GM21390 (cell line): ENCODE measurements at regions not wholly inside any gene's neighbourhood (a gene's known extent, or its start where the extent isn't known, plus 50 kb on each side); places are given as distances from the start of the nearest gene placed in this dataset.
A peak's percentile ranks its signal among the peaks of the same experiment; 100 is the strongest.

Experiments used
- ATAC-seq: cut with Tn5 transposase; IDR thresholded peaks from one replicate; pipeline ENCODE4 v1.9.1; 2021; ENCODE audit not compliant: unreplicated experiment

DNA sequence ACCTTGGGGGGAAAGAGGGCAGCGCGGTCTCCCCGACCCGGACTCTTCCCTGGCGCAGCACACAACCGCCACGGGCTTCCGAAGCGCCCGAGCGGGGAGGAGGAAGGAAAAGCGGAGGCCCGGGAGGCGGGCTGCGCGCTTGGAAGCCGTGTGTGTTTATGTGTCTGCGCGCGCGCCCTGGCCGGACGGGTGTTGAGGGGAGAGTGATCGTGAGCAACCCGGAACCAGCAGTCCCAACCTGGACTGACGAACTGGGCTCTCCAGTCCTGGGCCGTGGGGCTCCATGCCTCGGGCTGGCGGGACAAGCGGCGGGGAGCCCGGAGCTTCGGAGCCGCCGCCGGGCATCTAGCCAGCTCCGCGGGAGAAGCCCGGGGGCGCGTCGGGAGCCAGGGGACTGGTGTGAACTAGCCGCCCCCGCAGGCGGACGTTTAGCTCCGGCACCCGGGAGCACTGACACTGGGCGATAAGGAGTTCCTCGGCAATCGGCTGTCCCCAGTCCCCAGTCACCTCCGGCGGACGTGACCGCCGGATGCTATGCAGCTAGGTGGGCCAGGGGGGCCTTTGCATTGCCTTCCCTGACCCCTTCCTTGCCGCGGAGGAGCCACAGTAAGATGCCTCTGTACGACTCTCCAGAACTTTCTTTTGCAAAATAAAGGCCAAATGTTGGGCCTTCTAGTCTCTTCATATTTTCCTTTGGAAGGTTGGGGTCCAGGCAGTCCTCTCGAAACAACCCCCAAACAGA lies 74.8 kb upstream of the BCOR start:
- ATAC-seq = no peak

DNA sequence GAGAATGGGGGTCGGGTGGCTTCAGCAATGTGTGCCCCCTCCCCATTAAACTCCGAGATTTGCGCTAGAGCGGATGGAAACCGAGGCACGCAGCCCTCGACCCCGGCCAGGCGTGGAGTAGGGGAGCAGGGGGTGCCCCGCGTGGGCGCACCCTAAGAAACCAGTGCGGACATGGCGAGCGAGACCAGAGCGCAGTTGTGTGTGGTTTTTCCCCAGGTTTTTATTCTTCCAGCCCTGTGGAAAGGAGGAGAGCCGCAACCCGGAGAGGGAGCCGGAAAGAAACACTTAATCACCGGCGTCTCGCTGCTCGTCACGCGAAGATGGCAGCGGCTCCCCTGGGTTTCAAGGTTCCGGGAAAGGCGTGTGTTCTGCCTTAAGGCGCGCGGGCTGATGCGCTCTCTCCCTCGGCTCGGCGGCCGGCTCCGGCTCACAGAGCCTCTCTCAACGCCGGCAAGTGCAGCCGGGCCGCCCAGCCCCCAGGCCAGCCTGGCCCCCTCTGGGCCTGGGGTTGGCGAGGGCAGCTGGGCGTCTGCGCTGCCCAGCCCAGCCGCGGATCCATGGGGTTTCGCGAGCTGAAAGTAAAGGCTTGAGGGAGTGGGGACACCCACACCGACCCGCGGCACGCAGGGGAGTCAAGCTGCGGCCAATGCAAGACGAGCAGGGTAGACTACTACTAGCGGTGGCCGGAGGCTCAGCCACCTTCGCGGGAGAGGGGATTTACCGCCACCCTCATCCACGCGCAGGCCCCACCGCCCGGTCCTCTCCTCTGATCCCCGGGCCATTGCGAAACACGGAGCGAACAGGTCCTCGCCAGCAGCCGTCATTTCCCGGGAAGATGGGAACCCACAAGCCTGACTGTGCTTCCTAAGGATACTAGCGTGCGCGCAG lies 74.0 kb upstream of the BCOR start:
- no peak for ATAC-seq

DNA sequence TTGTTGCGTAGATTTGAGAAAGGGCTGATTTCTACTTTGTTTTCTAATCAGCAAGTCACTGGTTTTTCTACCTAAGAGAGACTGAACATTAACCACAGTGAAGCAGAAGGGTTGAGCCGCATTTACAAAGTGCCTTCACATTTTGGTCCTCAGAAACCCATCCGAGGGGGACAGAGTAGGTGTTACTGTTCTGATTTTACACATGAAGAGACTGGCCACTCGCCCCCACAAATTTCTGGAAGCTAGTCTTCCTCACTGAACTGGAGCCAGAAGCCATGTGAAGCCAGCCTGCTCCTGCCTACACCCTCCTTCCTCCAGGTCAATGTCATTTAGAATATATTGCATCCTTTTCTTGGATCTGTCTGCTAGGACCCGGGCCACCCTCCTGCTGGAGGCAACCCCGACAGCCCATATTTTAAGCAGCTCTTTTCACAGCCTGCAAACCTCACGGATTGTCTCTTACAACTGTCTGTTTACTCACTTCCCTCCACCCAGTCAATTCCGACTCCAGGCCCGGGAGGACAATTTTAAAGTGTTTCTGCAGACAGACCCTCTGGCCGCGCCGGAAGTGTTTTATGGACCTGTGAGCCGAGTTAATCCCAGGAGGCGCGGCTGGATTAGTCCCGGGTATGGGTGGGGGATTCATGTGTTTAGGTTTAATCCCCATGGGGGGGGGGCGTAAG lies 73.2 kb upstream of the BCOR start:
- no peak for ATAC-seq

DNA sequence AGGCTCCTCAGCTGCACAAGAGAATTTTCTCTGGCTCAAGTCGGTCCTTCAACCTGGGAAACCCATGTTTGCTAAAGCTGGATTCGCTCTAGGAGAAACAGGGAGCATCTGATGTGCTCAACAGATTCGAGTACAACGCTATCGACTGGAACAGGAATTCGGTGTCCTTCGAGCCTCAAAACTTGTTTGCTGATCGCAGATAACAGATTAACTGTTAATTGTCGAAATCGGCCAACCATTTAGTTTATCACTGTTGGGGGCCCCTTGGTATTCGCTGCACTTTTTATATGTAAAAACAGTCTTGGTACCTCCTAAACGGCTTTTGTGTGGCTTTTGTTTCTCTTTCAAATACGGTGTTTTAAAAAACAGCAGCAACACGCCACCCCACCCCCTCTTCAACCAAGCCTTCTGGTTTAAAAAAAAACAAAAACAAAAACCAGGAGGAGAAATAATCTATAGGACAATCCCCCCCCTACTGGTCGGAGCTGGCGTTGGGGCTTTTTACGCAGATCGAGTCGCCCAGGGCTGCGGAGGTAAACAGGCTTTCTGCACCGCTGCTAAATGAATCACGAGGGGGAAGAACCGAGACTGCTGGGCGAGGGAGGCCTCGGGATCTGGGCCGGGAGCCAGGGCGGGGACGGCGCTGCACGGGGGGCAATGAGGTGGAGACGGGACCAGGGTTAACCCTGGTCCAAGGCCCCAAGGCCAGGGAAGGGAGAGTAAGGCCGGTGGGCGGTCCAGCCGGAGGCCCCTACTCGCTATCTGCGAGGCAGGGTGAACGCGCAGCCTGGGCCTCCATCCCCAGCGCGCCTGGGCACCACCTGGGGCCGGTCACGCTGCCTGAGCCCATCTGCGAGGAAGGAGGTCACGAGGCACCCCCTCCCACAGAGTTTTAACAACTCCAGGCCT lies 71.7 kb upstream of the BCOR start:
- ATAC-seq = peak; percentile 56

DNA sequence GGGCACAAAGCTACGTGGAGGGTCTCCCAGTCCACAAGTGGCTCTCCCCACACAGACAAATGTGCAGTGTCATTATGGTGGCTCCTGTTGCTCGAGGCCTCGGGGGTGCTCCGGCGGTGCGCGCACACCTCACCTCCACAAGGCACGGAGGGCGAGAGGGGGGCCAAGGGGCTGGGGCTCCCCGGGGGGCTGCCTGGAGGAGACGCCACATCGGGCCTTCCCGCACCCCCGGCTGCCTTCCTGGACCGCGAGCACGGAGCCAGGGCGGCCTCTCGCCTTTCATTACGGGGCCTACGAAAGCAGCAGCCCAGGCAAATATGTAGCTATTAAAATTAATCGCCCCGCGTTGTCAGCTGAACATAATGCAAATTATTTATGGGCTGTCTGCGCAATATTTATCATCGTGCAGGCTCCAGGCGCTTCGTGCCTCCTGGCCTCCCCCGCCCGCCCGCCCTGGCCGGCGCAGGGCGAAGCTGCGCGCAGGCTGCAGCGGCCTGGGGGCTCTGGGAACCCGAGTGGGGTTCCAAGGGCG lies 70.8 kb upstream of the BCOR start:
- no peak for ATAC-seq

DNA sequence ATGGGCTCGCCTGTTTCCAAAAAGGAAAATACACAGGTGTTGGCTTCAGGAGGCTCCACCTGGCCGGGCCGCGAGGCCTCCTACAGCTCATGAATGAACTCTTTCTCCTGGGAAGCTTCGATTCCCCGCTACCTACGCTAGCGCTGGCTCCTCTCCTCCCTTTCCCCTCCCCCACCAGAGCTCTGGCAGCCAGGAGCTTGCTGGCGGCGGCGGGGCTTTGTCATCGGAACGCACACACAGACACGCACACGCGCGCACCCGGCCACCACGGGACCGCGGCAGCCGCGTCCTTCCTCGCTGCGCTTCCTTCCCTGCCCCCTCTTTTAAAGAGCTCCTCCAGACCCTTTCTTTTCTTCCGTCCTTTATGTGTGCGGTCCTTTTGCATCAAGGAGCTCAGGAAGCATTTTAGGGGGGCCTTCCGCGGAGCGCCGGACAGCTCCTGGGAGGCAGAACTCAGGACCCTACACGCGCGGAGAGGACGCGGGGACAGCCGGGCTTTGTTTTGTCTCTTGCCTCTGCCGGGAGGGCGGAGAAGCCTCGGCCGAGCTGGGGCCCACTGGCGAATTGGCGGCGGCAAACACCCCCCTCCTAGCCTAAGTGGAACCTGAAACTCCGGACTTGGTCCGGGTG lies 70.2 kb upstream of the BCOR start:
- ATAC-seq = no peak

DNA sequence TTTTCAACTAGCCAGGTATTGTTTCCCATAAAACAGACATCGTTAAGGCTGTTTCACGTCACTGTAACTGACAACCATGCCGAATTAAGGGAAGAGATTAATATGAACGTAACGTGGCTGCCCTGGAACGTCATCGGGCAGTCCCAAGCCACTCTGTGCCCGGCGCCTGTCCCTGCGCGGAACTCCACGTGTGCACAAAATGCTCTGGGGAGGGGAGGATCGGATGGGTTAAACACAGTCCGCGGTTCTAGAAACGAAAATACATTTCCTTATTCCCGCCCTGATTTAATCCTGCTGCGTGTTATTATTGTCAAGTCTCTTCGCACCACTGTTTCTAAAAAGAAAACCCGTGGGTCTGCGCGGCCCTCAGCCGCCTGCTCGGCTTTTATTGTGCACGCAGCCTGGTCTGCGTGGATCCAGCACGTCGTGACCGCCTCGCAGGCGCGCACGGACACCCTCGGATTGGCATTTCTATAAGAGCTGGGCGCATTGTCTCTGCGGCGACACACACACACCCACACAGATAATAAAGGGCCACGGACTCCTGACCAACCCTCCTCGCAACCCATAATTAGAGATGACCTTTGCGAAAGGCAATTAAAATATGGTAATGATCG lies 69.6 kb upstream of the BCOR start:
- no peak for ATAC-seq

DNA sequence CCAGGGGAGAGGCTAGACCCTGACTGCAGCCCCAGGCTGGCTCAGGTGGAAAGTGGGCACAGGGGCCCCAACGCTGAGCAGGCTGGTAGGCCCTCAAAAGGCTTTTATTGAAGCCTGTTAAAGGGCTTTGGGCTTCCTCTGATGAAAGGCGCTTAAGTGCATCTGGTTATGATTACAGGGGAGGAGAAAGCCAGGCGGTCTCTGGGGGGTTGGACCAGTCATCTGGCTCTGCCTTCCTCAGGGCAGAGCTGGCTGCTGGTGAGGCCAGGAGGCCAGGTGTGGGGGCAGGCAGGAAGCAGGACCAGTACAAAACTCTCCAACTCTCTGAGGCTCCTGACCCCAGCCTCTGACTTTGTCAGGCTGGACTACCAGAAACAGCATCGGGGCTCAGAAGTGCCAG lies 68.8 kb upstream of the BCOR start:
- no peak for ATAC-seq

DNA sequence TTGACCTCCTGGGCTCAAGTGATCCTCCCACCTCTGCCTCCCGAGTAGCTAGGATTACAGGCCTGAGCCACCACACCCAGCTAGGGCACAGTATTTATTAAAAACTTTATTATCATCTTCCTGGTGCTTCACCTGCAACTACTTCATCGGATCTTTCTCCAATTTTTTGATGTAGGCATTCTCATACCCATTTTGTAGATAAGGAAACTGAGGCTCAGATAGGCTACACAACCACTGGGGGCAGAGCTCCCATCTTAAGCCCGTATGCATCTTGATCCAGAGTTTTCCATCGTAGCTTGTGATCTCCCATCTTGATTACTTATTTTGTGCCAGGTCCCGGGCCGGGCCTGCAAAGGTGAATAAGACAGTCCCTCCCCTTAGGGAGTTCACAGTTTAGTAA lies 68.1 kb upstream of the BCOR start:
- no peak for ATAC-seq

DNA sequence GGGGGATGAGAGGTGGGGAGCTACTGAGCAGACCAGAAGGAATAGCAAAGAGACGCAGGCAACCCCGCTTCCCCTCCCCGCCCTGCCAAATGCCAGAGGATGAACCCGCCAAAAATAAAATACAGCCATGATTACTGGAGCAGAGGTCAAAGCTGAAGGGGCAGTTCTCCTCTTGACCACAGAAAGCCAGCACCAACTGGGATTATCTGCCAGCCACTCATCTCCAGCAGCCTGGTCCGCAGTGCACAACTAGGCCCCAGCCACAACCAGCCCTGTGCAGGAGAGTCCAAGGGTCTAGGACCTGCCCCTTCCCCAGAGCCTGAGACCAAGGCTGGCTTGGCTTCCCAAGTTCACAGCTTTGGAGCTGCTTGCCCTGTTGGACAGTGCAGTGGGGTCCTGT lies 67.4 kb upstream of the BCOR start:
- ATAC-seq = no peak

DNA sequence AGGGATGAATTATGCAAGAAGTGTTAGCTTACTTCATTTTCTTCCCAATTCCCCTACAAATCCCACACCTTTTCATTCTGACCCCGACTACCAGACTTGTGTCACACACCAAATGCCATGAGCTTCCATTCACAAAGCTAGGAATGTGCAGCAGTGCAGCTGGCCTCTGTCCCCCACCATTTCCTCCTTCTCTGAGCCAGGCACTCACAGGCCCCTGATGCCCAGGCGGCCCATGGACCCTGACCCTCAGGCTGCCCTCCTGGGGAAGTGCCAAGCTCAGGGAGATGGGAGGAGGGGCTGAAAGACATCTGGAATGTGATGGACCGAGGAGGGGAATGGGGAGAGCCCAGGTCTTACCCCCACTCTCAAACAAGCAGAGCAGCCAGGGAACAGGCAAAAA lies 67.0 kb upstream of the BCOR start:
- ATAC-seq = no peak

DNA sequence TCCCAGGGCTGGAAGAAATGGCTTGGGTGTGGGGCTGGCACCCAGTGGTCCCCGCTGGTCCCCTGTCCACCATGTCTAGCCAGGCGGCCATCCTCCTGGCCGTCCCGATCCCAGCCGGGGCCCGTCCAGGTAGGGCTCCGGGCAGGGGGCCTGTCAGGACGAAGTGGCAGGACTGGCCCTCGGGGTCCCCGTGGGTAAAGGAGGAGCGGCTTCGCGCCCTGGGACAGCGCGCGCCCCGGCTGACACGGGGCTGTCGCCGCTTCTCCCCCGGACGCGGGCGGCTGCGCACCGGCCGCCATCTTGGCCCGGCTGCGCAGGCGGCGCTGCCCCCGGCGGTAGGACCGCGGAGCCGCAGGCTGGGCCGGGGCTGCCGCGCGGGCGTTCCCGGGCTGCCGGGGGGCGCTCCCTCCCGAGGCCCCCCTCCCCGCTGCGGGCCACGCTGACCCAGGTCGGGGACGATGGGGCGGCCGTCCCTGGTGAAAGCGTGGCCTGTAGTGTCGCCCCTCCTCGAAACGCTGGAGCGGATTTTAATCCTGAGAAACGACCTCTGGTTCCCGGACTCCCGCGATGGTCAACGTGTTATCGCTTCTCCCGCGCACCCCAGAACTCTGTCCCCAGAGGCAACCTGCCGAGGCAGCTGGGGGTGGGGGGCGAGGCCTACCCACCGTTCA lies 60.4 kb upstream of the BCOR start:
- ATAC-seq = no peak

DNA sequence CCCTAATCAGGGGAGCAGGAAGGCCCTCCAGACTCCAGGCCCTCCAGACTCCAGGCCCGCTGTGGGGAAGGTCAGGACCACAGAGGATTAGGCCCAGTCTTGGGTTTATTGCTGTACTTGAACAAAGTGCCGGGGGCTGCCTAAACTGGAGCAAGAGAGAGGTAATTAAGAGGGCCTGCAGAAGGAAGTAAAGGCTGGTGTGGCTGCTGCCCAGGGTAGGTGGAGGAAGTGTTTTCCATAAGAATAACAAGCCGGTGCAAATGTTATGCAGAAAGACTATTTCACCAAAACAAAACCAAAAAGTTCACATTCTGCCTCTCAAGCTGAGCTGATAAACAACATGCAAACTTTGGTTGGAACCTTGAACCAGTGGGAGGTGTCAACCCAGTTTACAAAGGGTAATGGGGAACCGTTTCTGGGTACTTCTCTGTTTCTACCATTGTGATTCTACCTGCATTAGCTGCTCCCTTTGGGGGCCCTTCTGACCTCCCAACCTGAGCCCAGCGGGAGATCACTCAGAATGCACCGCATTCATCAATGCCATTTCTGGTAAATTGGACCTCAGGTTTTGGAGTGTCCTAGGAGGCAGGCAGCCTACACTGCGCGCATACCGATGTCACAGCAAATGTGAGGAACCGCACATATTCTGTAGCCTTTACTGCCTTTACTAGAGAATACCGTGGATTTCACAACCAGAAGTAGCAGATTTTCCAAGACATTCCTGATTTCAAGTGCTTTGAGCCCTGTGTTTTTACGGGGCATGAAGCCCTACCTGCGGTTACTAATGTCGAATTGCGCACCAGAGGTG lies 59.7 kb upstream of the BCOR start:
- no peak for ATAC-seq

DNA sequence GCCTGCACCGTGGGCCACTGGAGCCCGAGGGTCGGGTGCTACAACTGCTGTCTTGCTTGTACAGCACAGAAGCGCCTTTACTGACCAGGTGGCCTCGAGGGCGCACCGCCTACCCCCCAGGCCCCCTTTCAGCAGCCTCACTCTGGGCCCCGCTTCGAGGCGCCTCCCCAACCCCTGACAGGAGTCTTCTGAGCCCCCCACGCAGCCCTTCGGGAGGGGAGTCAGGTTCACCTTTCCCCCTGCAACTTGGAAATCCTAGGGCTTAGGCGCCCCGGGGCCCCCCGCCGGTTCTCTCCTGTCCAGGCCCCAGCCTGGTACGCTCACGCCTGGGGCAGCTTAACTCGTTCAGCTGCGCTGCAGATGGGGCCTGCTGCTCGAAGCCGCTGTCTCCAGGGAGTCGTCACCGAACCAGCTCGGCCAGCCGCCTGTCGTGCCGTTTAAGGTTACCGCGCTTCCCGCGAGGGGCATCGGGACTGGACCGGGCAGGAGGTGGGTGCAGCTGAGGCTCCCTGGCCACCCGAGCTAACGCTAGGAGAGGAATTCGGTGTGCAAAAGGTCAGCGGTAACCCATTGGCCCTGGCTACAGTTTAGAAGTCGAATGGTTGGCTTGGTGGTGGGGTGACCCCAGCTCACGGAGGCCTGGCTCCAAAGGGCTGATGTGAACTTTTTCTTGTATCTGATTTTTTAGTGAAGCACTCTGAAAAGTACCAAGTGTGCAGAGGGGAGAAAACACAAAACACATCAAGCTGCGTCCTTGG lies 58.9 kb upstream of the BCOR start:
- no peak for ATAC-seq

DNA sequence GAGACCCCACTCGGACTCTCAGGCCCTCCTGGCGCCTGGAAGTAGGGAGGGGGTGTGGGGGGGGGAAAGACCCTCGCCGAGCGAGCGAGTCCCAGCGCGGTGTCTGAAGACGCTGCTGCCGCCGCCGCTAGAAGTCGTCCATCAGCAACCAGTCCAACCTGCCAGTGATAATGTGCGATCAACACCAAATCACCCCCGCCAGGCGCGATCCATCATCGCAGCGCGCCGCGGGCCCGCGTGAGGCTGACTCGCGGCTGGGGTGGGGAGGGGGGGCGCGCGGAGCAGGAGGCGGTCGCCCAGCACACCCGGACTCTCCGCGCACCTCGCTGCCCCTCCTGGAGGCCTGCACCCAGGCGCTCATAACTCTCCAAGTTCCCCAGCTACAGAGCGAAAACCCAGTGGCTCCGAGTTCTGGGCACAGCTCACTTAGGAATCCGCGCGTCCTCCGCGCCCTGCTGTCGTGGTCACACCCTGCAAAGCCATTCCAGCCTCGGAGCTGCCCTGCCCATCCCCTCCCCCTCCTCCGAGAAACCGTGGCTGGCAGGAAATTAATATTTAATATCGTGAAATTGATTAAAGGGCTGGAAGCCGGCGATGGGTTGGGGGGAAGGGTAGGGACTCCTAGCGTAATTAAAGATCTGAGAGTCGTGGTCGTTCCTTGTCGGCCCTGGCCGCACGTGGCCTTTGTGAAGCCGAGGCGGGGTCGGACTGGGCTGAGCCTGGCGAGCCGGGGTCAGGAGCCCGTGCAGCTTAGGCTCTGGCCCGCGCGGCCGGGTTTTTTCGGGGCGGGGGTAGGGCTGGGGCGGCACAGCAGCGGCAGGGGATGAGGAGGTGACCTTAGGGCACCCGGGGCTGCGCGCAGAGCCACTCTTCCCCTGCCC lies 58.1 kb upstream of the BCOR start:
- ATAC-seq = no peak

DNA sequence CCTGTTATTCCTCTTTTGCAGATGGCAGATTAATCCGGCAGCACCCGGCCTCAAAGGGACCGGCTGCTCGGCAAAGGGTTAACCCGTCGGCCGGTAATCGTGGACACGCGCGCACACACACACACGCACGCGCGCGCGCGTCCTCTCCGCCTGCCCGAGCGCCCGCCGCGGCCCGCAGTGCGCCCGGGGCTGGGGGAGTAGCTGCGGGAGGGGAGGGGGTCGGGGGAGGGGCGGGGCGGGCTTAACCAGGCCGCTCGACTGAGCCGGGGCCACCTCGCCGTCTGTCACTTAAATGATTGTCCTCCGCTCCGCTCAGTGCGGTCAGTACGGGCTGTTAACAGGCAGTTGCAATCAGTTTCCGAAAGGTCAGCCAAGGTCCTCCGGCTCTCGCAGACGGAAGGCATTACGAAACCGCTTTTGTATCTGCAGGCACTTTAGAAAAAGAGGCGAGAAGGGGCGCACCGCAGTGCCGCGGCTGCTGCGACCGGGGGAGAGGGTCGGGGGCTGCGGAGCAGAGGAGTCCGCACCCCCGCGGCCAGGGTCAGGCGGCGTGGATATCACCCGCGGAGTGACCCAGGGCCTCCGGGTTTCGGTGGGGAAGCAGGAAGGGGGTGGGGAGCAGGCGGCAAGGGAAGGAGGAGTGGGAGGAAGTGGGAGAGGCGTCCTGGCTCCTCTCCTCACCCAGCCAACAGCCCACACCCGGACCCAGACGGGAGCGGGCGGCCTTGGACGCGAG lies 57.3 kb upstream of the BCOR start:
- ATAC-seq = no peak
